DMS 273 treated with DMSO at 0.1 percent for 48 hours (cell line): ENCODE measurements at regions not wholly inside any gene's neighbourhood (a gene's known extent, or its start where the extent isn't known, plus 50 kb on each side); places are given as distances from the start of the nearest gene placed in this dataset.
A peak's percentile ranks its signal among the peaks of the same experiment; 100 is the strongest.

ENCODE experiments used
- DNase-seq: peaks from one replicate; lab custom pipeline; 2025; lab: John Stamatoyannopoulos, UW

- no peak for DNase-seq
These were observed 60.7 kb upstream of the NFKB1 start for GRCh38 chr4:102440498-102440897.

- DNase-seq, result no peak
These were observed 58.9 kb upstream of the NFKB1 start for GRCh38 chr4:102441978-102442911.

GRCh38 chr4:102444752-102445151 is 56.4 kb upstream of the NFKB1 start:
- DNase-seq, result no peak

- no peak for DNase-seq
These were observed 55.9 kb upstream of the NFKB1 start for GRCh38 chr4:102445213-102445612.

GRCh38 chr4:102447413-102447812 is 53.7 kb upstream of the NFKB1 start:
- DNase-seq, result no peak

- peak; percentile 41 for DNase-seq
These were observed 51.3 kb upstream of the NFKB1 start for GRCh38 chr4:102449751-102450352.

- DNase-seq, result no peak
These were observed 49.9 kb upstream of the NFKB1 start for GRCh38 chr4:102451266-102451665.
